ENCODE measurements at regions not wholly inside any gene's neighbourhood (a gene's known extent, or its start where the extent isn't known, plus 50 kb on each side); places are given as distances from the start of the nearest gene placed in this dataset.

GRCh38 chr14:76697246-76697905, 63.9 kb upstream of the VASH1 start:
- ChIA-PET POLR2A (ENCODE audit: low non-redundant PET) (no interaction called here), CTCF (interaction anchor here (1.5 kb wide), 1 partner anchor 13 kb away, joined by 9 read pairs; no protein-coding TSS in a partner anchor)
- TF ChIP-seq CTCF (conservative IDR thresholded peaks at IDR 0.05; ENCODE audit: low read depth), result no peak
- no peak for DNase-seq (ENCODE audit: low spot score)
- H3K27ac ChIP-seq, result no peak overlapping the region

- TF ChIP-seq CTCF (conservative IDR thresholded peaks at IDR 0.05; ENCODE audit: low read depth), result no peak
- no peak for DNase-seq (ENCODE audit: low spot score)
- no peak overlapping the region for H3K27ac ChIP-seq
- POLR2A ChIA-PET (ENCODE audit: low non-redundant PET), result no interaction called here
- CTCF ChIA-PET, result no interaction called here
Observed at GRCh38 chr14:76698191-76698590, 63.1 kb upstream of the VASH1 start.

GRCh38 chr14:76698631-76699030, 62.6 kb upstream of the VASH1 start:
- no peak overlapping the region for H3K27ac ChIP-seq
- no peak for DNase-seq (ENCODE audit: low spot score)
- ChIA-PET CTCF (no interaction called here), POLR2A (ENCODE audit: low non-redundant PET) (no interaction called here)
- TF ChIP-seq CTCF (conservative IDR thresholded peaks at IDR 0.05; ENCODE audit: low read depth), result no peak

DNA sequence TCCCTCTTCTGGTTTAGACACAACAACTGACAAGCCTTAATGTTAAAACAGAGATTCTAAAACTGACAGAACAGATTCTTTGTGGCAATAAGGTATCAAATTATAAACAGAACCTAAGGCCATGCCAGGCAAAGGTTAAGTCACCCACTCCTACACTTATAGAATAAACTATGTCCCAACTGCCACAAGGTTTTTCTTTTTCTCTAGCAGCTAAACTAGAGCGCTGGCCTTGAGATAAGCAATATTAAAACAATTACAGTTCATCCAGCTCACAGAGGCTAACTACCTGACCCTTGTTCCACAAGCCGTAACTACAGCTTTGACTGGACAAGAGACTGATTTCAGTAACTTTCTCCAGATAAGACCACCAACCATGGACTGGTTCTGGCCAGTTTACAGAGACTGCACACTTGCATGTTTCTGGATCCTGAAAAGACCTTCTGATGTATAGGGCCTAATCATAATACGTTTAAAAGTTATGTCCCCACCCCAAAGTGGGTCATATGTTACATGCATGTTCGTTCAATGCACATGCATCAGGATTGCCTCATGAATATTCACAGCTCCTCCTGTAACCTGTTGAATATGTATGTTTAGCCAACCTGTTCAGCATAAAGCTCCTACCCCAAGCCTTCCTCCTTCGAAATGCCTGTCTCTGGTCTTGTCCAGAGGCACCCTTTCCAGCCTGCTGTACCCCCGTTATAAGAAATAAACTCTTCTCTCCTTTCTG, 61.9 kb upstream of the VASH1 start:
- ChIA-PET CTCF (no interaction called here), POLR2A (ENCODE audit: low non-redundant PET) (no interaction called here)
- no peak overlapping the region for H3K27ac ChIP-seq
- no peak for TF ChIP-seq CTCF (conservative IDR thresholded peaks at IDR 0.05; ENCODE audit: low read depth)
- no peak for DNase-seq (ENCODE audit: low spot score)

DNA sequence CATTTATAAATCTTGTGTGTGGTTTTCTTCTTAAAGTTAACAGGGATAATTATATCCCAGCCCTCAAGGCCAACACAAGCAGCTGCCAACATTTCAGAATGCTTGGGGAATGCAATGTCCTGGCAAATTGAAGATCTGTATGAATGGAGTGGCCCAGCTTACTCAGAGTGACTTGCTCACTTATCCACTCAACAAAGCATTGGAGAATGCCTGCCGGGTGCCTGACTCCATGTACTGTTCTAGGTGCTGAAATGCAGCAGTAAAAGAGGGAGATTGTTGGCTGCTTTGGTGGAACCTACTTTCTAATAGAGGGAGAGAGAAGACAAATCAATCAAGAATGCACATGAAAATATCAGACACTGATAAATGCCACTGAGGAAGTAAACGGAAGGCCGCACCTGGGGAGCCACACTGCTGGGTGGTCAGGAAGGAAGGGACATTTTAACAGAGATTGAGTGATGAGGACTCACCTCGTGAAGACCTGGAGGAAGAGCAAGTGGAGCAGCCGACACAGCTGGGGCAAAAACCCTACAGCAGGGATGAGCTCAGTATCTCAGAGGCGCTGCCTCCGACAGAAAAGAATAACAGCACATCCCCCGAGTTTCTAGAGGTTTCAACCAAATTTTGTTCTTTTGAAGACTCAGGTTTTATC, 61.2 kb upstream of the VASH1 start:
- CTCF ChIA-PET, result interaction anchor here (0.6 kb wide), 1 partner anchor 26 kb away, joined by 3 read pairs; no protein-coding TSS in a partner anchor
- no peak overlapping the region for H3K27ac ChIP-seq
- POLR2A ChIA-PET (ENCODE audit: low non-redundant PET), result no interaction called here
- TF ChIP-seq CTCF (conservative IDR thresholded peaks at IDR 0.05; ENCODE audit: low read depth), result no peak
- no peak for DNase-seq (ENCODE audit: low spot score)

GRCh38 chr14:76701436-76701835, 59.8 kb upstream of the VASH1 start:
- ChIA-PET CTCF (no interaction called here), POLR2A (ENCODE audit: low non-redundant PET) (no interaction called here)
- no peak for TF ChIP-seq CTCF (conservative IDR thresholded peaks at IDR 0.05; ENCODE audit: low read depth)

More at GRCh38 chr14:76701436-76701835, 59.8 kb upstream of the VASH1 start:
- no peak overlapping the region for H3K27ac ChIP-seq
- no peak for DNase-seq (ENCODE audit: low spot score)

Measured in RWPE1 (cell line).